ENCODE measurements at regions not wholly inside any gene's neighbourhood (a gene's known extent, or its start where the extent isn't known, plus 50 kb on each side); places are given as distances from the start of the nearest gene placed in this dataset.

- ATAC-seq (no peak), FAIRE-seq (no peak), DNase-seq (ENCODE audit: extremely low read depth in 1 of 4, low spot score in 3 of 4) (no peak)
- no peak overlapping the region for H3K4me2 ChIP-seq (ENCODE audit: insufficient read depth, low read length)
- ChIA-PET CTCF (ENCODE audit: low intra/inter-chr PET ratio) (no interaction called here), POLR2A (no interaction called here)
- TF ChIP-seq ZSCAN32 (CRISPR knock-in tag; IDR thresholded peaks at IDR 0.05), result no peak
- TF ChIP-seq SFPQ (IDR thresholded peaks at IDR 0.05; ENCODE audit: low read depth, low read length), result no peak
- no peak for TF ChIP-seq ZNF449 (CRISPR knock-in tag; IDR thresholded peaks at IDR 0.05)
- TF ChIP-seq SIX5 (IDR thresholded peaks at IDR 0.05; ENCODE audit: borderline replicate concordance in 1 of 2, insufficient read depth in 1 of 2, low read depth in 1 of 2, low read length in 2 of 2), result no peak
- TF ChIP-seq CTBP1 (IDR thresholded peaks at IDR 0.05; ENCODE audit: borderline replicate concordance), result no peak
- no peaks in the 10 kb centered on the region for H3K27me3 ChIP-seq (ENCODE audit: control insufficient read depth in 2 of 2, insufficient read depth in 2 of 2, low read length in 2 of 2)
- no peaks in the 10 kb centered on the region for H4K20me1 ChIP-seq (replicated peaks; ENCODE audit: control insufficient read depth, insufficient read depth, low read length)
- no TSS peak for BruUV-seq (replicated peaks)
- no peaks in the 10 kb centered on the region for H3K79me2 ChIP-seq (ENCODE audit: control insufficient read depth, insufficient read depth, low read length)
- H2AFZ ChIP-seq (ENCODE audit: low read depth, low read length), result no peak overlapping the region
- H3K9me3 ChIP-seq (replicated peaks; ENCODE audit: control insufficient read depth, insufficient read depth, low read depth, low read length), result no peaks in the 10 kb centered on the region
- H3K4me1 ChIP-seq (replicated peaks in 1 of 2; ENCODE audit: control insufficient read depth in 2 of 2, insufficient read depth in 2 of 2, low read length in 2 of 2), result no peaks in the 10 kb centered on the region
- no peak overlapping the region for H3K27ac ChIP-seq (ENCODE audit: extremely low read depth, low read depth, low read length)
- H3K9ac ChIP-seq (ENCODE audit: insufficient read depth in 1 of 2, low read depth in 2 of 2, low read length in 2 of 2), result no peak overlapping the region
- no peaks in the 10 kb centered on the region for H3K9me1 ChIP-seq (ENCODE audit: control insufficient read depth, insufficient read depth, low read length)
- intact Hi-C loops (cut with micrococcal nuclease), result no loop called here
- 3% methylated on average over 2 of the region's 2 CpGs for WGBS (ENCODE audit: insufficient coverage, low coverage, missing lambda C conversion rate)
- in situ Hi-C loops (cut with MboI), result no loop called here
- no peaks in the 10 kb centered on the region for H3K36me3 ChIP-seq (ENCODE audit: control insufficient read depth, insufficient read depth, low read length)
- H3K4me3 ChIP-seq, result no peak overlapping the region
These were observed 284.4 kb upstream of the MTNR1B start for GRCh38 chr11:92685049-92685448.

Data from K562 (cell line).